ENCODE measurements at regions not wholly inside any gene's neighbourhood (a gene's known extent, or its start where the extent isn't known, plus 50 kb on each side); places are given as distances from the start of the nearest gene placed in this dataset.
"Not testable (repeated sequence)": the region's sequence is repeated elsewhere in the genome, so short reads cannot be mapped to it uniquely, and the experiment has no call there.

DNA sequence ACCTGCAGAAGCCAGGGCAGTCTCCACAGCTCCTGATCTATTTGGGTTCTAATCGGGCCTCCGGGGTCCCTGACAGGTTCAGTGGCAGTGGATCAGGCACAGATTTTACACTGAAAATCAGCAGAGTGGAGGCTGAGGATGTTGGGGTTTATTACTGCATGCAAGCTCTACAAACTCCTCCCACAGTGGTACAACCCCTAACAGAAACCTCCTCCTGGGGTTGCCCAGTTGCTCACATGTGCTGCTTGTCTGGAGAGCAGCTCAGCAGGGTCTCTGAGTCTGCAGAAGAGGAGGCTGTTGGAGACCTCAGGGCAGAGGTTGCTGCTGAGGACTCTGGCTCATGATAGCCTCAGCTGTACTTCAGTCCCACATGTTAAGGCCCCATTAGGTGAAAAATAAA lies 1269.1 kb downstream of the RPIA start:
- H3K27me3 ChIP-seq (ENCODE audit: control insufficient read depth in 1 of 2, insufficient read depth in 1 of 2, low read length in 2 of 2); H4K8ac ChIP-seq (ENCODE audit: low read length); DNase-seq; H3K9me3 ChIP-seq (ENCODE audit: control insufficient read depth, low read length); H3K4me1 ChIP-seq (ENCODE audit: control insufficient read depth, insufficient read depth, low read depth, low read length); H3K4me2 ChIP-seq (ENCODE audit: low read length, poor library complexity, severe bottlenecking); H3K23ac ChIP-seq (ENCODE audit: low read length in 2 of 2); H2BK120ac ChIP-seq (ENCODE audit: low read depth, low read length); H3K27ac ChIP-seq (ENCODE audit: low read length, poor library complexity, severe bottlenecking); H3K79me1 ChIP-seq (replicated peaks; ENCODE audit: low read length, poor library complexity, severe bottlenecking); H3K4me3 ChIP-seq (ENCODE audit: insufficient read depth in 1 of 2, low read depth in 1 of 2, low read length in 2 of 2); H3K36me3 ChIP-seq (ENCODE audit: control insufficient read depth in 1 of 2, insufficient read depth in 2 of 2, low read depth in 1 of 2, low read length in 2 of 2); H3K9ac ChIP-seq (ENCODE audit: low read length); H2AFZ ChIP-seq (ENCODE audit: low read depth, low read length); H4K91ac ChIP-seq (ENCODE audit: low read length); H2BK15ac ChIP-seq (ENCODE audit: low read depth, poor library complexity, severe bottlenecking); H2BK12ac ChIP-seq (ENCODE audit: low read length in 2 of 2); H2AK5ac ChIP-seq (ENCODE audit: low read length, severe bottlenecking); H2BK5ac ChIP-seq (ENCODE audit: low read depth, low read length, poor library complexity, severe bottlenecking); H3K18ac ChIP-seq (ENCODE audit: low read depth in 1 of 2, low read length in 2 of 2); H3K4ac ChIP-seq (ENCODE audit: low read depth in 1 of 2, low read length in 2 of 2); H3K14ac ChIP-seq (ENCODE audit: low read length in 2 of 2): not testable (repeated sequence)
- WGBS, result no CpG with 5 or more reads among the region's 2 CpGs

- not testable (repeated sequence) for H2BK15ac ChIP-seq (ENCODE audit: low read depth, poor library complexity, severe bottlenecking); H3K14ac ChIP-seq (ENCODE audit: low read length in 2 of 2); H2BK120ac ChIP-seq (ENCODE audit: low read depth, low read length); H3K9ac ChIP-seq (ENCODE audit: low read length); H3K27me3 ChIP-seq (ENCODE audit: control insufficient read depth in 1 of 2, insufficient read depth in 1 of 2, low read length in 2 of 2); H3K36me3 ChIP-seq (ENCODE audit: control insufficient read depth in 1 of 2, insufficient read depth in 2 of 2, low read depth in 1 of 2, low read length in 2 of 2); H3K4me1 ChIP-seq (ENCODE audit: control insufficient read depth, insufficient read depth, low read depth, low read length); H3K27ac ChIP-seq (ENCODE audit: low read length, poor library complexity, severe bottlenecking); H2AK5ac ChIP-seq (ENCODE audit: low read length, severe bottlenecking); H3K4me3 ChIP-seq (ENCODE audit: insufficient read depth in 1 of 2, low read depth in 1 of 2, low read length in 2 of 2); H2BK12ac ChIP-seq (ENCODE audit: low read length in 2 of 2); H4K8ac ChIP-seq (ENCODE audit: low read length); H3K9me3 ChIP-seq (ENCODE audit: control insufficient read depth, low read length); H3K79me1 ChIP-seq (replicated peaks; ENCODE audit: low read length, poor library complexity, severe bottlenecking); H3K18ac ChIP-seq (ENCODE audit: low read depth in 1 of 2, low read length in 2 of 2); H4K91ac ChIP-seq (ENCODE audit: low read length); H2BK5ac ChIP-seq (ENCODE audit: low read depth, low read length, poor library complexity, severe bottlenecking); H3K4me2 ChIP-seq (ENCODE audit: low read length, poor library complexity, severe bottlenecking); DNase-seq; H2AFZ ChIP-seq (ENCODE audit: low read depth, low read length); H3K4ac ChIP-seq (ENCODE audit: low read depth in 1 of 2, low read length in 2 of 2); H3K23ac ChIP-seq (ENCODE audit: low read length in 2 of 2)
- WGBS, result 4% methylated on average over 3 of the region's 3 CpGs
These were observed 1277.1 kb downstream of the RPIA start for GRCh38 chr2:89968567-89968966.

DNA sequence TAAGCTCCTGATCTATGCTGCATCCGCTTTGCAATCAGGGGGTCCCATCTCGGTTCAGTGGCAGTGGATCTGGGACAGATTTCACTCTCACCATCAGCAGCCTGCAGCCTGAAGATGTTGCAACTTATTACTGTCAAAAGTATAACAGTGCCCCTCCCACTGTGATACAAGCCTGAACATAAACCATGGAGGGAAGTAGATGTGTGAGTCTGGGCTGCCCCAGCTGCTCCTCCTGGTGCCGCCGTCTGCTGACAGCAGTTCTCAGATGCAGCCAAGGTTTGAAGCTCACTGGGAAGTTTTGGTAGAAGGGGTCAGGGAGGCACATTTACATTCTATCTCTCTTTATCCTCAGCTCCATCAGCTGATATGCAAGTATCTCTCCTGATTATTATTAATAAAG lies 1277.7 kb downstream of the RPIA start:
- not testable (repeated sequence) for H3K9ac ChIP-seq (ENCODE audit: low read length); H3K18ac ChIP-seq (ENCODE audit: low read depth in 1 of 2, low read length in 2 of 2); H2BK120ac ChIP-seq (ENCODE audit: low read depth, low read length); H3K4me3 ChIP-seq (ENCODE audit: insufficient read depth in 1 of 2, low read depth in 1 of 2, low read length in 2 of 2); H2AK5ac ChIP-seq (ENCODE audit: low read length, severe bottlenecking); H3K4me1 ChIP-seq (ENCODE audit: control insufficient read depth, insufficient read depth, low read depth, low read length); H3K23ac ChIP-seq (ENCODE audit: low read length in 2 of 2); H3K36me3 ChIP-seq (ENCODE audit: control insufficient read depth in 1 of 2, insufficient read depth in 2 of 2, low read depth in 1 of 2, low read length in 2 of 2); H2BK5ac ChIP-seq (ENCODE audit: low read depth, low read length, poor library complexity, severe bottlenecking); DNase-seq; H3K9me3 ChIP-seq (ENCODE audit: control insufficient read depth, low read length); H2BK12ac ChIP-seq (ENCODE audit: low read length in 2 of 2); H4K8ac ChIP-seq (ENCODE audit: low read length); H3K79me1 ChIP-seq (replicated peaks; ENCODE audit: low read length, poor library complexity, severe bottlenecking); H3K27me3 ChIP-seq (ENCODE audit: control insufficient read depth in 1 of 2, insufficient read depth in 1 of 2, low read length in 2 of 2); H3K4me2 ChIP-seq (ENCODE audit: low read length, poor library complexity, severe bottlenecking); H4K91ac ChIP-seq (ENCODE audit: low read length); H3K27ac ChIP-seq (ENCODE audit: low read length, poor library complexity, severe bottlenecking); H3K14ac ChIP-seq (ENCODE audit: low read length in 2 of 2); H3K4ac ChIP-seq (ENCODE audit: low read depth in 1 of 2, low read length in 2 of 2); H2BK15ac ChIP-seq (ENCODE audit: low read depth, poor library complexity, severe bottlenecking); H2AFZ ChIP-seq (ENCODE audit: low read depth, low read length)
- 33% methylated on average over 2 of the region's 4 CpGs for WGBS

DNA sequence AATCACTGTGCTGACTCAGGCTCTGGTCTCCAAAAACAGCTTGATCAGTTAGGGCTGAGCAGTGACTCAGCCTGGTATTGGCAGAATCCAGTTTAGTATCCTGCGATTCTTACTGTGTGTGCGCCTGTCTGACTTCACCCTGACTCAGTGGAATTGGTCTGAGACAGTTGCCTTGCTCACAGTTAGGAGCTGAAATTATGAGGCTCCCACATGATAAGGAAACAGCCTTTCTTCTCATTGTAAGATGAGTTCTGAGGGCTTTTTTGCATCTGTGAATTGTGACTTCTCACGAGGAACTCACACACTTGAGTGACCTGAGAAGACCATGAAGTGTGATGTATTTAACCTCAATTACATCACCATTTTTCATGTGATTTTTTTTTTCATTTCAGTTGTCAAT lies 1282.4 kb downstream of the RPIA start:
- H2BK120ac ChIP-seq (ENCODE audit: low read depth, low read length); H2BK5ac ChIP-seq (ENCODE audit: low read depth, low read length, poor library complexity, severe bottlenecking); H3K14ac ChIP-seq (ENCODE audit: low read length in 2 of 2); H2AFZ ChIP-seq (ENCODE audit: low read depth, low read length); H3K9me3 ChIP-seq (ENCODE audit: control insufficient read depth, low read length); H3K4ac ChIP-seq (ENCODE audit: low read depth in 1 of 2, low read length in 2 of 2); H3K4me1 ChIP-seq (ENCODE audit: control insufficient read depth, insufficient read depth, low read depth, low read length); H3K4me3 ChIP-seq (ENCODE audit: insufficient read depth in 1 of 2, low read depth in 1 of 2, low read length in 2 of 2); H3K27me3 ChIP-seq (ENCODE audit: control insufficient read depth in 1 of 2, insufficient read depth in 1 of 2, low read length in 2 of 2); H3K79me1 ChIP-seq (replicated peaks; ENCODE audit: low read length, poor library complexity, severe bottlenecking); H3K18ac ChIP-seq (ENCODE audit: low read depth in 1 of 2, low read length in 2 of 2); H2BK15ac ChIP-seq (ENCODE audit: low read depth, poor library complexity, severe bottlenecking); H2BK12ac ChIP-seq (ENCODE audit: low read length in 2 of 2); H3K36me3 ChIP-seq (ENCODE audit: control insufficient read depth in 1 of 2, insufficient read depth in 2 of 2, low read depth in 1 of 2, low read length in 2 of 2); DNase-seq; H3K4me2 ChIP-seq (ENCODE audit: low read length, poor library complexity, severe bottlenecking); H3K27ac ChIP-seq (ENCODE audit: low read length, poor library complexity, severe bottlenecking); H4K91ac ChIP-seq (ENCODE audit: low read length); H3K23ac ChIP-seq (ENCODE audit: low read length in 2 of 2); H4K8ac ChIP-seq (ENCODE audit: low read length); H2AK5ac ChIP-seq (ENCODE audit: low read length, severe bottlenecking): not testable (repeated sequence)
- WGBS, result 93% methylated on average over 2 of the region's 3 CpGs
- H3K9ac ChIP-seq (ENCODE audit: low read length), result peak overlapping the region; percentile 57
